Activated CD8-positive, alpha-beta T cell treated with anti-CD3 and anti-CD28 coated beads for 36 hours (primary cell): ENCODE measurements at regions not wholly inside any gene's neighbourhood (a gene's known extent, or its start where the extent isn't known, plus 50 kb on each side); places are given as distances from the start of the nearest gene placed in this dataset.

Source experiments
- ATAC-seq: fragments of 200-7000 bp; cut with Tn5 transposase; one replicate; pipeline ENCODE4 v1.10.0; 2021; ENCODE audit warnings: mild to moderate bottlenecking, moderate library complexity
- CTCF ChIA-PET: fragments of 350-600 bp; sonication (Branson Sonifier 250); formaldehyde crosslinking; loops from one replicate; lab custom pipeline; 2021; ENCODE audit warnings: antibody characterized with exemption; lab: Charles Lee
- POLR2A ChIA-PET: fragments of 350-600 bp; sonication (Branson Sonifier 250); formaldehyde crosslinking; loops from one replicate; lab custom pipeline; 2021; ENCODE audit warnings: antibody characterized with exemption; lab: Charles Lee
- DNase-seq: peaks from one replicate; pipeline ENCODE4 v3.0.0-alpha.2; 2020
- H3K27ac Mint-ChIP-seq: one replicate; pipeline ENCODE4 v1.8.0; 2021; ENCODE audit warnings: mild to moderate bottlenecking, mixed read lengths
- H3K27me3 Mint-ChIP-seq: one replicate; pipeline ENCODE4 v1.8.0; 2021; ENCODE audit warnings: mixed read lengths
- H3K36me3 Mint-ChIP-seq: one replicate; pipeline ENCODE4 v1.8.0; 2021; ENCODE audit warnings: low read depth, mixed read lengths
- H3K4me1 Mint-ChIP-seq: one replicate; pipeline ENCODE4 v1.8.0; 2021; ENCODE audit warnings: low read depth, mixed read lengths
- H3K4me3 Mint-ChIP-seq: one replicate; pipeline ENCODE4 v1.8.0; 2021; ENCODE audit warnings: mild to moderate bottlenecking, moderate library complexity, mixed read lengths
- H3K9me3 Mint-ChIP-seq: one replicate; pipeline ENCODE4 v1.8.0; 2021; ENCODE audit warnings: mixed read lengths
- CTCF ChIP-seq: fragments of 200-600 bp; IDR thresholded peaks from one replicate; pipeline ENCODE4 v1.8.0; 2022; ENCODE audit warnings: antibody characterized with exemption, mild to moderate bottlenecking
- intact Hi-C: fragments of 100-400 bp; cut with micrococcal nuclease; formaldehyde crosslinking; loops from one replicate; pipeline ENCODE4 v1.10.0; 2022

GRCh38 chr2:235265348-235265965 lies 228.4 kb upstream of the AGAP1 start:
- POLR2A ChIA-PET, result no interaction called here
- CTCF ChIA-PET, result no interaction called here
- ATAC-seq, result no peak

GRCh38 chr2:235267251-235267650 lies 226.6 kb upstream of the AGAP1 start:
- no peak overlapping the region for H3K27ac Mint-ChIP-seq
- H3K36me3 Mint-ChIP-seq, result no peaks in the 10 kb centered on the region

More at GRCh38 chr2:235265348-235265965, 228.4 kb upstream of the AGAP1 start:
- H3K9me3 Mint-ChIP-seq, result no peaks in the 10 kb centered on the region
- H3K4me3 Mint-ChIP-seq, result no peak overlapping the region
- intact Hi-C loops, result no loop called here
- no peak overlapping the region for H3K27ac Mint-ChIP-seq
- DNase-seq, result no peak
- peaks cover 2% of the 10 kb centered on the region for H3K4me1 Mint-ChIP-seq
- H3K36me3 Mint-ChIP-seq, result no peaks in the 10 kb centered on the region
- H3K27me3 Mint-ChIP-seq, result peaks cover 62% of the 10 kb centered on the region
- TF ChIP-seq CTCF, result no peak

GRCh38 chr2:235268535-235268934 lies 225.3 kb upstream of the AGAP1 start:
- ATAC-seq, result no peak
- POLR2A ChIA-PET, result no interaction called here
- H3K4me3 Mint-ChIP-seq, result no peak overlapping the region

More at GRCh38 chr2:235267251-235267650, 226.6 kb upstream of the AGAP1 start:
- Mint-ChIP-seq H3K27me3 (peaks cover 65% of the 10 kb centered on the region), H3K9me3 (no peaks in the 10 kb centered on the region), H3K4me3 (no peak overlapping the region), H3K4me1 (peaks cover 10% of the 10 kb centered on the region)
- ChIA-PET POLR2A (no interaction called here), CTCF (no interaction called here)
- no peak for TF ChIP-seq CTCF
- intact Hi-C loops, result no loop called here
- no peak for DNase-seq
- ATAC-seq, result no peak

GRCh38 chr2:235270291-235270690 lies 223.6 kb upstream of the AGAP1 start:
- CTCF ChIA-PET, result interaction anchor here (1.5 kb wide), 1 partner anchor 14 kb away, joined by 4 read pairs; no protein-coding TSS in a partner anchor
- H3K9me3 Mint-ChIP-seq, result no peaks in the 10 kb centered on the region
- ATAC-seq, result no peak
- peaks cover 10% of the 10 kb centered on the region for H3K4me1 Mint-ChIP-seq
- intact Hi-C loops, result no loop called here
- no peaks in the 10 kb centered on the region for H3K36me3 Mint-ChIP-seq
- no peak for TF ChIP-seq CTCF
- DNase-seq, result no peak
- no peak overlapping the region for H3K27ac Mint-ChIP-seq
- no peak overlapping the region for H3K4me3 Mint-ChIP-seq
- H3K27me3 Mint-ChIP-seq, result peaks cover 66% of the 10 kb centered on the region
- POLR2A ChIA-PET, result no interaction called here

More at GRCh38 chr2:235268535-235268934, 225.3 kb upstream of the AGAP1 start:
- Mint-ChIP-seq H3K27ac (no peak overlapping the region), H3K9me3 (no peaks in the 10 kb centered on the region), H3K36me3 (no peaks in the 10 kb centered on the region), H3K4me1 (peaks cover 10% of the 10 kb centered on the region), H3K27me3 (peaks cover 65% of the 10 kb centered on the region)
- CTCF ChIA-PET, result no interaction called here
- TF ChIP-seq CTCF, result no peak
- intact Hi-C loops, result no loop called here
- no peak for DNase-seq

GRCh38 chr2:235270956-235271355 lies 222.9 kb upstream of the AGAP1 start:
- CTCF ChIA-PET, result interaction anchor here (1.5 kb wide), 1 partner anchor 15 kb away, joined by 4 read pairs; no protein-coding TSS in a partner anchor
- POLR2A ChIA-PET, result no interaction called here
- TF ChIP-seq CTCF, result no peak
- peaks cover 65% of the 10 kb centered on the region for H3K27me3 Mint-ChIP-seq
- ATAC-seq (peak; percentile 77), DNase-seq (peak; percentile 86)
- no peak overlapping the region for H3K4me3 Mint-ChIP-seq
- H3K9me3 Mint-ChIP-seq, result no peaks in the 10 kb centered on the region
- no peak overlapping the region for H3K27ac Mint-ChIP-seq
- H3K36me3 Mint-ChIP-seq, result no peaks in the 10 kb centered on the region
- H3K4me1 Mint-ChIP-seq, result peaks cover 10% of the 10 kb centered on the region
- intact Hi-C loops, result no loop called here
